ENCODE measurements at regions not wholly inside any gene's neighbourhood (a gene's known extent, or its start where the extent isn't known, plus 50 kb on each side); places are given as distances from the start of the nearest gene placed in this dataset.
"Not testable (repeated sequence)": the region's sequence is repeated elsewhere in the genome, so short reads cannot be mapped to it uniquely, and the experiment has no call there.

DNA sequence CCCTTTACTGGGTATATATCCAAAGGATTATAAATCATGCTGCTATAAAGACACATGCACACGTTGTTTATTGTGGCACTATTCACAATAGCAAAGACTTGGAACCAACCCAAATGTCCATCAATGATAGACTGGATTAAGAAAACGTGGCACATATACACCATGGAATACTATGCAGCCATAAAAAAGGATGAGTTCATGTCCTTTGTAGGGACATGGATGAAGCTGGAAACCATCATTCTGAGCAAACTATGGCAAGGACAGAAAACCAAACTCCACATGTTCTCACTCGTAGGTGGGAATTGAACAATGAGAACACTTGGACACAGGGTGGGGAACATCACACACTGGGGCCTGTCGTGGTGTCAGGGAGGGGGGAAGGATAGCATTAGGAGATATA is 59.2 kb downstream of the CXorf49B start:
- not testable (repeated sequence) for DNase-seq (ENCODE audit: low spot score)

- no peak for DNase-seq (ENCODE audit: low spot score)
These were observed 60.4 kb downstream of the CXorf49B start for GRCh38 chrX:71823391-71824057.

DNA sequence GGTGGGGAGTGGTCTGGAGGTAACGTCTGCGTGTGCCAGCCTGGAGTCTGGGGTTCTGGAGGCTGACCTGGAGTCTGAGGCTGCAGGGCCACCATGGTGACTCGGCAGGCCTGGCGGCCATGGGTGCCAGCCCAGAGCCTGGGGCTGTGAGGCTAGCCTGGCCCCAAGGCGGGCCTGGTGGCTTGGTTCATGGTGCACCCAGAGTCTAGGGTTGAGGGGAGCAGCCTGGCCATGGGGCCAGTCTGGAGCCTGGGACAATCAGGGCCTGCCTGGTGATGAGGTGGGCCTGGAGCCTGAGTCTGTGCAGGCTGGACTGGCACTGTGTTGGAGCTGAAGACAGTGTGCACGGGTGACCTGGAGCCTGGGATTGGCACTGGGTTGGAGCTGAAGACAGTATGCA is 64.9 kb downstream of the CXorf49B start:
- DNase-seq (ENCODE audit: low spot score) = no peak

- DNase-seq (ENCODE audit: low spot score) = not testable (repeated sequence)
These were observed 72.6 kb upstream of the NHSL2 start for GRCh38 chrX:71838092-71838491.

- peak; percentile 4 for DNase-seq (ENCODE audit: low spot score)
These were observed 64.2 kb upstream of the NHSL2 start for GRCh38 chrX:71846429-71846828.

GRCh38 chrX:71852182-71852581 is 58.5 kb upstream of the NHSL2 start:
- DNase-seq (ENCODE audit: low spot score) = no peak

GRCh38 chrX:71859637-71860036 is 51.0 kb upstream of the NHSL2 start:
- peak; percentile 13 for DNase-seq (ENCODE audit: low spot score)
